Ascending aorta (tissue), 2 donors: ENCODE measurements at regions not wholly inside any gene's neighbourhood (a gene's known extent, or its start where the extent isn't known, plus 50 kb on each side); places are given as distances from the start of the nearest gene placed in this dataset.

Experiments
- DNase-seq, 2 donors: peaks; one replicate each; pipeline ENCODE4 v3.0.0-alpha.2; 2019; ENCODE audit warnings: low spot score in 2 of 2
- H3K27ac ChIP-seq, 2 donors: fragments of 200-600 bp; sonication (generic); one replicate each; pipeline ENCODE4 v1.5.1; 2016 to 2017; ENCODE audit warnings: mild to moderate bottlenecking in 1 of 2
- H3K27me3 ChIP-seq: fragments of 200-600 bp; sonication (generic); one replicate; pipeline ENCODE4 v1.5.1; 2017
- H3K36me3 ChIP-seq, 2 donors: fragments of 200-600 bp; sonication (generic); one replicate each; pipeline ENCODE4 v1.5.1; 2016
- H3K4me1 ChIP-seq, 2 donors: fragments of 200-600 bp; sonication (generic); one replicate each; pipeline ENCODE4 v1.5.1; 2016 to 2017; ENCODE audit warnings: mild to moderate bottlenecking in 1 of 2
- H3K4me3 ChIP-seq, 2 donors: fragments of 200-600 bp; sonication (generic); one replicate each; pipeline ENCODE4 v1.5.1; 2016 to 2017; ENCODE audit warnings: mild to moderate bottlenecking in 1 of 2
- H3K9me3 ChIP-seq, 2 donors: fragments of 200-600 bp; sonication (generic); one replicate each; pipeline ENCODE4 v1.5.1; 2016
- CTCF ChIP-seq, 3 experiments: fragments of 200-600 bp in 2 of 3; fragments of 450-650 bp in 1 of 3; sonication (generic) in 2 of 3; IDR thresholded peaks; one replicate each; pipeline ENCODE4 v1.5.1; 2016 to 2019; ENCODE audit warnings: antibody characterized with exemption in 3 of 3, mild to moderate bottlenecking in 1 of 3, moderate library complexity in 1 of 3
- intact Hi-C: fragments of 100-400 bp; cut with DNase I; formaldehyde crosslinking; loops from one replicate; pipeline ENCODE4 v1.15.1; 2023

GRCh38 chr1:43043695-43044094 lies 85.0 kb upstream of the SLC2A1 start:
- no peaks in the 10 kb centered on the region for H3K36me3 ChIP-seq
- no peak for TF ChIP-seq CTCF (IDR thresholded peaks at IDR 0.05)
- no peak overlapping the region for H3K4me3 ChIP-seq
- no peak for DNase-seq
- H3K4me1 ChIP-seq = no peaks in the 10 kb centered on the region
- no peak overlapping the region for H3K27ac ChIP-seq
- intact Hi-C loops = no loop called here
- no peaks in the 10 kb centered on the region for H3K9me3 ChIP-seq
- H3K27me3 ChIP-seq = no peaks in the 10 kb centered on the region

GRCh38 chr1:43042773-43043457 lies 84.2 kb upstream of the SLC2A1 start:
- H3K27me3 ChIP-seq = no peaks in the 10 kb centered on the region
- no peaks in the 10 kb centered on the region for H3K9me3 ChIP-seq
- H3K36me3 ChIP-seq = no peaks in the 10 kb centered on the region
- H3K4me3 ChIP-seq = no peak overlapping the region
- no peaks in the 10 kb centered on the region for H3K4me1 ChIP-seq
- no peak for DNase-seq
- intact Hi-C loops = no loop called here
- TF ChIP-seq CTCF (IDR thresholded peaks at IDR 0.05) = no peak
- H3K27ac ChIP-seq = no peak overlapping the region

GRCh38 chr1:43042127-43042526 lies 83.5 kb upstream of the SLC2A1 start:
- intact Hi-C loops = no loop called here
- TF ChIP-seq CTCF (IDR thresholded peaks at IDR 0.05) = no peak
- Histone ChIP-seq H3K9me3 (no peaks in the 10 kb centered on the region), H3K36me3 (no peaks in the 10 kb centered on the region), H3K27me3 (no peaks in the 10 kb centered on the region), H3K4me3 (no peak overlapping the region), H3K4me1 (no peaks in the 10 kb centered on the region), H3K27ac (no peak overlapping the region)
- DNase-seq = no peak

- H3K36me3 ChIP-seq = no peaks in the 10 kb centered on the region
- H3K27ac ChIP-seq = no peak overlapping the region
- H3K9me3 ChIP-seq = no peaks in the 10 kb centered on the region
- TF ChIP-seq CTCF (IDR thresholded peaks at IDR 0.05) = no peak
- intact Hi-C loops = no loop called here
- H3K4me1 ChIP-seq = no peaks in the 10 kb centered on the region
- no peaks in the 10 kb centered on the region for H3K27me3 ChIP-seq
- H3K4me3 ChIP-seq = no peak overlapping the region
- DNase-seq = no peak
These were observed 82.9 kb upstream of the SLC2A1 start for GRCh38 chr1:43041591-43041990.

GRCh38 chr1:43039228-43040055 lies 80.8 kb upstream of the SLC2A1 start:
- Histone ChIP-seq H3K36me3 (no peaks in the 10 kb centered on the region), H3K27ac (no peak overlapping the region), H3K4me1 (no peaks in the 10 kb centered on the region), H3K4me3 (no peak overlapping the region), H3K27me3 (no peaks in the 10 kb centered on the region), H3K9me3 (no peaks in the 10 kb centered on the region)
- DNase-seq = no peak
- intact Hi-C loops = no loop called here
- no peak for TF ChIP-seq CTCF (IDR thresholded peaks at IDR 0.05)
